ENCODE measurements at regions not wholly inside any gene's neighbourhood (a gene's known extent, or its start where the extent isn't known, plus 50 kb on each side); places are given as distances from the start of the nearest gene placed in this dataset.
"Not testable (repeated sequence)": the region's sequence is repeated elsewhere in the genome, so short reads cannot be mapped to it uniquely, and the experiment has no call there.

DNA sequence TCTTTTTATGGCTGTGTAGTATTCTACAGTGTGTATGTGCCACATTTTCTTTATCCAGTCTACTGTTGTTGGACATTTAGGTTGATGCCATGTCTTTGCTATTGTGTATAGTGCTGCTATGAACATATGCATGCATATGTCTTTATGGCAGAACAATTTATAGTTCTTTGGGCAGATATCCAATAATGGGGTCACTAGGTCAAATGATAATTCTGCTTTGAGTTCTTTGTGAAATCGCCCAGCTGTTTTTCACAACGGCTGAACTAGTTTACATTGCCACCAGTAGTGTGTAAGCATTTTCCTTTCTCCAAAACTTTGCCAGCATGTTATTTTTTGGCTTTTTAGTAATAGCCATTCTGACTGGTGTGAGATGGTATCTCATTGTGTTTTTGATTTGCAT lies 214.8 kb upstream of the TMEM229A start:
- peaks cover 0 to 6% (median 0%) of the 10 kb centered on the region in 6 donors for H3K9me3 Mint-ChIP-seq
- H3K4me1 Mint-ChIP-seq: no peaks in the 10 kb centered on the region
- DNase-seq: no peak
- no peaks in the 10 kb centered on the region for H3K36me3 Mint-ChIP-seq
- no peak overlapping the region for H3K27ac Mint-ChIP-seq
- no peak overlapping the region for H3K4me3 Mint-ChIP-seq
- H3K27me3 Mint-ChIP-seq (ENCODE audit: low read depth in 3 of 3): no peaks in the 10 kb centered on the region

DNA sequence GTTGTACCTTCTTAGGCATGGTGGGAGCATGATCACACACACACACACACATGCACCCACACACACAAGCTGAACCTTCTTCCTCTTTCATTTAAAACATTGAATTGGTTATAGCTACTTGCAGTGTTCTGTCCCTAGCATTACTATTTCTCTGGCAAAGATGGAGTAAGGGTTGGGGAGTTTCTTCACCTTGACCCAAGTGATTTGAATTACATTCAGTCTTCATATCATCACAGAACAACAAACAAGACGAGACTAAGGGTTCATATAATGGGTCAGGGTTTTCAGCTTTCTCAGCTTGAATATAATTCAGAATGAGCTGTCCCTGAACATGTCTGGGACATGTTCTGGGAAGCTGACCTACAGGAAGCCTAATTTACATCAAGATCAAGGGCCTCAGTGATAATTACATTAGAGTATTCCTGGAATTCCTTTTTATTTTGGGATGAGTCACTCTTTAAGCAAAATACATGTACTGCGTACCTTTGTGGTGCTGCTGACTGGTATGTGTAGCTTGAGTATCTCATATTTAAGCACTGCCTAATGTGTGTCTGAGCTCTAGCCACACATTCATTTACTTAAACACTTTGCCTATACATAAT lies 213.5 kb upstream of the TMEM229A start:
- Mint-ChIP-seq H3K4me3 (no peak overlapping the region), H3K9me3 (peaks cover 0 to 6% (median 0%) of the 10 kb centered on the region in 6 donors), H3K27ac (no peak overlapping the region), H3K4me1 (no peaks in the 10 kb centered on the region), H3K36me3 (no peaks in the 10 kb centered on the region), H3K27me3 (ENCODE audit: low read depth in 3 of 3) (peaks cover 0 to 3% (median 0%) of the 10 kb centered on the region in 3 donors)
- DNase-seq: no peak

DNA sequence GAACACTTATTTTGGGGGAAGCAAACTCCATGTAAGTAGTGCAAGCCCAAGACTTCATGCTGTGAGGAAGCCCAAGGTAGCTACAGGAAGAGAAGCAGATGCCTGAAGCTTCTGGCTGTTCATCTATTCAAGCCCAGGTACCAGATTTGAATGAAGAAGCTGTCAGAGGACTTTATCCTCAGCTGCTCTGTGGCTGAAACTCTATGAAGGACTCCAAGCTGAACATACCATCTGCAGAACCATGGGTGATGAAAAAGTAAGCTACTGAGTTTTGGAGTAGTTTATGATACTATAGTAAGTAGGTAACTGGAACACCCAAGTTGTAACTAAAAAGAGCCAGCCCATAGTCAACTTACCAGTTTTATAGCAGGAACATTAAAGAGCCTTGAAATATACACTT lies 211.6 kb upstream of the TMEM229A start:
- H3K4me3 Mint-ChIP-seq; H3K36me3 Mint-ChIP-seq; H3K27ac Mint-ChIP-seq; H3K27me3 Mint-ChIP-seq (ENCODE audit: low read depth in 3 of 3); DNase-seq; H3K4me1 Mint-ChIP-seq; H3K9me3 Mint-ChIP-seq: not testable (repeated sequence)

DNA sequence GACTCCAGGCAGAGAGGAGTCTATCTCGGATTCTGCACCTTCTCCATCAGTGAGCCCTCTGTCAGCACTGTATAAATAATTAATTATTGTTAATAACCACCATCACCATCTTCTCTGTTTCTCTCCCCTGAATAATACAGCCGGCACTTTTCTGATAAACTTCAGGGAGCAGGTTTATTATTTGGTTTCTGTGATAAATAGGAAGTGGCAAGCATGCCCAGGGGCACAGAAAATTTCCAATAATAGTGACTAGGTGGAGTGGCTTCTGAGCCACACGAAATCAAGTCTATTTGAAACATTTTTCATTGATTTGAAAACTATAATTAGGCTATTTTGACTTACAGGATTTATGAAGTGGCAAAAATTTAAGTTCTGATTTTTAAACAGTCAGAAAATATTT lies 186.8 kb upstream of the TMEM229A start:
- peaks cover 5 to 44% (median 15%) of the 10 kb centered on the region in 6 donors for H3K9me3 Mint-ChIP-seq
- H3K27me3 Mint-ChIP-seq (ENCODE audit: low read depth in 3 of 3): peaks cover 0 to 2% (median 1%) of the 10 kb centered on the region in 3 donors
- H3K36me3 Mint-ChIP-seq: no peaks in the 10 kb centered on the region
- H3K27ac Mint-ChIP-seq: no peak overlapping the region
- DNase-seq: no peak
- no peaks in the 10 kb centered on the region for H3K4me1 Mint-ChIP-seq
- H3K4me3 Mint-ChIP-seq: no peak overlapping the region

DNA sequence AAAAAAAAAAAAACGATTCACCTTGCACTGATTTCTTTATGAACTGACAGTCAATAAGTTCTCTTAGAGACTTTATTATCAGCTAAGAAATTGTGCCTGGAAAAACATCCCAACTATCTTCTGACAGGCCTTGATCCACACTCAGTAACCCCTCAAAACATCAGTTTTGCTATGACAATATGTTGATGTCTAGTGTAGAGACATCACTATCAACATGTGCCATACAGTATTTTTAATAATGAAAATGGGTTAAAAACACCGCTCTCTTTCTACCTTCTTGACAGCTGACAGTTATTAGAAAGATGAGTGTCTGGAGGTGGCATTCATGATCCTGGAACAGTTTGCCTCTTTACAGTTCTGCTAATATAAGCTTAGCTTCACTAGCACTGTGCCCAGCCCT lies 175.8 kb upstream of the TMEM229A start:
- H3K27ac Mint-ChIP-seq: no peak overlapping the region
- no peak for DNase-seq
- no peak overlapping the region for H3K4me3 Mint-ChIP-seq
- peaks cover 2 to 26% (median 7%) of the 10 kb centered on the region in 6 donors for H3K9me3 Mint-ChIP-seq
- H3K4me1 Mint-ChIP-seq: no peaks in the 10 kb centered on the region
- no peaks in the 10 kb centered on the region for H3K36me3 Mint-ChIP-seq
- peaks cover 0 to 2% (median 0%) of the 10 kb centered on the region in 3 donors for H3K27me3 Mint-ChIP-seq (ENCODE audit: low read depth in 3 of 3)

DNA sequence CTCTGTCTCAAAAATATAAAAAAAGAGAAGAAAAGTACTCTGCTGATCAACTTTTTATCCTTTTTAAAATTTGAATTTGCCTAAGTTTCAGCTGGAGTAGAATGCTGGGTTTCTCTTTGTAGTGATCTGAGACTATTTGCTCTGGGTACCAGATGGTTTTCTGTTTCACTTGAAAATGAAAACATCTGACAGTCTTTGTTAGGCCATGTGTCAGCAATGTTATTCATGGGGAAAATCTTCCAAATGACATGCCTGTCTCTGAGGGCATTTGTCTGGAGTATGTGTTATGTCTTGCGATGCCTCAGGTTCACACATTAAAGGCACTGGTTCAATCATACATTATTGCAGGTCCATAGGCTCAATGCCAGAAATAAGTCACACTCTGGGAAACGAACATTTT lies 175.3 kb upstream of the TMEM229A start:
- H3K4me3 Mint-ChIP-seq: no peak overlapping the region
- no peaks in the 10 kb centered on the region for H3K4me1 Mint-ChIP-seq
- H3K27me3 Mint-ChIP-seq (ENCODE audit: low read depth in 3 of 3): peaks cover 0 to 2% (median 0%) of the 10 kb centered on the region in 3 donors
- DNase-seq: no peak
- H3K27ac Mint-ChIP-seq: no peak overlapping the region
- no peaks in the 10 kb centered on the region for H3K36me3 Mint-ChIP-seq
- peaks cover 2 to 29% (median 7%) of the 10 kb centered on the region in 6 donors for H3K9me3 Mint-ChIP-seq

DNA sequence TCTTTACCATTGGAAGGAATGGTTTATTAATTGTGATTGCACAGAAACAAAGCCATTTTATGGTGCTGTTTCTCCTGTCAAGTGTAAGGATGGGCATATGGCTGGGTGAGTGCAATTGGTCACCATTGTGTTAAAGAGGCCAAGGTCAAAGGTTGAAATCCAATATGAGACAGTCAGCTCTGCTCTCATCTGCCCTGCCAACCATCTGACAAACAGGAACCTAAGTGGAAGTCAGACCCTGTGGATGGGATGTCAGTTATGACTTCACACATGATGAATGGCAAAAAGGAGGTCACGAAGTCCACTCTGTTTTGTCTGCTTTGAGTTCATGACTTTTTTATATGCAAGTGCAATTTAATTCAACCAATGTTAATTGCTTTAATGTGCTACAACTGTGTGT lies 172.7 kb upstream of the TMEM229A start:
- no peak overlapping the region for H3K4me3 Mint-ChIP-seq
- peaks cover 0 to 36% (median 5%) of the 10 kb centered on the region in 6 donors for H3K9me3 Mint-ChIP-seq
- peaks cover 0 to under 1% (median 0%) of the 10 kb centered on the region in 3 donors for H3K27me3 Mint-ChIP-seq (ENCODE audit: low read depth in 3 of 3)
- H3K27ac Mint-ChIP-seq: no peak overlapping the region
- peaks cover 0 to under 1% (median 0%) of the 10 kb centered on the region in 3 donors for H3K36me3 Mint-ChIP-seq
- no peak for DNase-seq
- no peaks in the 10 kb centered on the region for H3K4me1 Mint-ChIP-seq

DNA sequence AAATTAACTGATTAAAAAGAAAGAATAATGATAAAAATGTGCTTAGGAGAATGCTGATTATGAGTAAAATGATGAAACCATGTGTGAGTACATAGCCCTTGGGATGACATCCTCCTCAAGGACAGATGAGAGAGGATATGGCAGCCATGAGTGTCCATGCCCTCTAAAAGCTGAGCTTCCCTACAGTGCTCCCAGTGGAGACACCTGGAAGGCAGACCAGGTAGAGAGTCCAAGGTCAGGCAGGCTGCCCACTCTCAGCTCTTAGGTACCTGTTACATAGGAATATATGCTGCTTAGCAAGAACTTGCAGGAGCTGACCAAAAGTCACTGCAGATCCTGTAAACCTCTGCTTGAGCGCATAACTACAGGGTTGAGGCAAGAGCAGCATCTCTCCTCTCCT lies 169.7 kb upstream of the TMEM229A start:
- Mint-ChIP-seq H3K4me1 (no peaks in the 10 kb centered on the region), H3K27ac (no peak overlapping the region), H3K27me3 (ENCODE audit: low read depth in 3 of 3) (peaks cover 0 to 2% (median 0%) of the 10 kb centered on the region in 3 donors), H3K4me3 (no peak overlapping the region), H3K36me3 (peaks cover 0 to 4% (median 0%) of the 10 kb centered on the region in 3 donors), H3K9me3 (peaks cover 0 to 30% (median 10%) of the 10 kb centered on the region in 6 donors)
- DNase-seq: no peak

DNA sequence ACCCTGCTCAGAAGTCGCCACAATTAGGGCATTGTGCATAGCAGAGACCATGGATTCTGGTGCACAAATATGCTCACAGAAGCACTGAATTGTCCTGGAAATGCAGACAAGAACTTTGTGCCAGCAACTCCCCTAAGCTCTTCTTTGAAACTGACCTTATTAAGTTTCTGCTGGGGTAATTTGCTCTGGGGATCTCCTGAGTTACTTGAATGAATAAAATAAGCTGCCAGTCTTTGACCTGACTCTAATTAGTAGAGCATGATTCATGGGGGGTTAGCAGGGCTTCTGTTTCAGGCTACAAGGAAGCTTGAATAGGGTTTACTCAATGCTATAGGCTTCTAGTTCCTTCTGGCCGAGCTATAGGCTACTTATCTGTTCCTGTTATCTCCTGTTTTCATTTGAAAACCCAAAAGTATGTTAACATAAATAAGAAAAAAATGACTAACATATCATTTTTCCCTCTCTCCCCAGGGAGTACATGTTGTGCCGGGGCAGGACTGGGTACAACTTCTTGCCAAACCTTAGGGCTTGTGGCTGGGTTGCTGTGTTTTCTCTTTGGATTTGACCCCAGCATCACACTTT lies 169.0 kb upstream of the TMEM229A start:
- peaks cover 0 to 30% (median 13%) of the 10 kb centered on the region in 6 donors for H3K9me3 Mint-ChIP-seq
- H3K27ac Mint-ChIP-seq: no peak overlapping the region
- peaks cover 0 to 2% (median 0%) of the 10 kb centered on the region in 3 donors for H3K27me3 Mint-ChIP-seq (ENCODE audit: low read depth in 3 of 3)
- no peaks in the 10 kb centered on the region for H3K4me1 Mint-ChIP-seq
- H3K36me3 Mint-ChIP-seq: peaks cover 0 to 4% (median 0%) of the 10 kb centered on the region in 3 donors
- no peak overlapping the region for H3K4me3 Mint-ChIP-seq
- no peak for DNase-seq

DNA sequence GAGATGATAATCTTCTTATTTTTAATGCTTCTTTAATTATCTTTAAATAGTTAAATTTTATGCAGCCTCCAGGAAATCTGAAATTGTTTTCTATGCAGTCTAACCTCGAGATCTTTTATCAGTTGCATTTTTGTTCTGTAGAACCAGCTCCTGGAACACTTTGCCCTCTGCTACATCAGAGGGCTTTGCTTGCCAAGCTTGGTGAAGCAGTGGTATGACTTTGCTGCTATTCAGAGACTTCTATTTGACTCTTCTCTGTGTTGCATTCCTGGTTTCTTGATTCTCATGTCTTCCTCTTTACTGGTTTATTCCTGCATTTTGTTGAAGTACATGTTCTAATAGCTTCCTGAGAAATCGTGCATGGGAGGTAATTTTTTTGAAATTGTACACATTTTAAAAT lies 163.7 kb upstream of the TMEM229A start:
- H3K36me3 Mint-ChIP-seq: peaks cover 0 to 4% (median 0%) of the 10 kb centered on the region in 3 donors
- peaks cover 1 to 33% (median 15%) of the 10 kb centered on the region in 6 donors for H3K9me3 Mint-ChIP-seq
- no peak overlapping the region for H3K27ac Mint-ChIP-seq
- peaks cover 0 to 2% (median 0%) of the 10 kb centered on the region in 3 donors for H3K27me3 Mint-ChIP-seq (ENCODE audit: low read depth in 3 of 3)
- H3K4me1 Mint-ChIP-seq: no peaks in the 10 kb centered on the region
- DNase-seq: no peak
- no peak overlapping the region for H3K4me3 Mint-ChIP-seq

DNA sequence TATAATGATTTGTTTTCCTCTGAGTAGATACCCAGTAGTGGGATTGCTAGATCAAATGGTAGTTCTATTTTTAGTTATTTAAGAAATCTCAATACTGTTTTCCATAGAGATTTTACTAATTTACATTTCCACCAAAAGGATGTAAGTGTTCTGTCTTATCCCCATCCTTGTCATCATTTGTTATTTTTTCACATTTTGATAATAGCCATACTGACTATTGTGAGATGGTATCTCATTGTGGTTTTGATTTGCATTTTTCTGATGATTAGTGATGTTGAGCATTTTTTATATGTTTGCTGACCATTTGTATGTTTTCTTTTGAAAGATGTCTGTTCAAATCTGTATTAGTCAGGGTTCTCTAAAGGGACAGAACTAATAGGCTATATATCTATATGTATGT lies 160.0 kb upstream of the TMEM229A start:
- H3K27ac Mint-ChIP-seq: no peak overlapping the region
- DNase-seq: no peak
- peaks cover 5 to 26% (median 8%) of the 10 kb centered on the region in 6 donors for H3K9me3 Mint-ChIP-seq

DNA sequence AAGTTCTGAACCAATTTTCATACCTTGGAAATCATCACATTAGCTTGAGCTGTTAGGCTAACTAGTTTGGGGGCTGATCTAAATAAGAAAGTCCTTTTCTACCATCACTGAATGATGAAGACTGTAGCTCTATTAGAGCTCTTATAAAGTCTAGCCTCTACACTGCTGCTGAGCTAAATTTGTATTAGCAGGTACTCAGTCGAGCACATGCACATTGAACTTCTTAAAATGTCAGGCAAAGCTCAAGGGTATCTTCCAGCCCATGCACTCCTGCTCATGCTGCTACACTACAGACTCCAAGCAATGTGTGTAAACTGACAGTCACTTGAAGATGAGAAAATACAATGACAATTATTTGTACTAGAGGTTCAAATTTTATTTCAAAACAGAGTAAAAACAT lies 158.8 kb upstream of the TMEM229A start:
- Mint-ChIP-seq H3K4me3 (no peak overlapping the region), H3K27ac (no peak overlapping the region), H3K27me3 (ENCODE audit: low read depth in 3 of 3) (no peaks in the 10 kb centered on the region), H3K36me3 (no peaks in the 10 kb centered on the region), H3K4me1 (no peaks in the 10 kb centered on the region), H3K9me3 (peaks cover 4 to 29% (median 6%) of the 10 kb centered on the region in 6 donors)
- DNase-seq: no peak

More for the DNA sequence above, 160.0 kb upstream of the TMEM229A start:
- H3K36me3 Mint-ChIP-seq: no peaks in the 10 kb centered on the region
- H3K4me1 Mint-ChIP-seq: no peaks in the 10 kb centered on the region
- H3K27me3 Mint-ChIP-seq (ENCODE audit: low read depth in 3 of 3): no peaks in the 10 kb centered on the region
- no peak overlapping the region for H3K4me3 Mint-ChIP-seq

DNA sequence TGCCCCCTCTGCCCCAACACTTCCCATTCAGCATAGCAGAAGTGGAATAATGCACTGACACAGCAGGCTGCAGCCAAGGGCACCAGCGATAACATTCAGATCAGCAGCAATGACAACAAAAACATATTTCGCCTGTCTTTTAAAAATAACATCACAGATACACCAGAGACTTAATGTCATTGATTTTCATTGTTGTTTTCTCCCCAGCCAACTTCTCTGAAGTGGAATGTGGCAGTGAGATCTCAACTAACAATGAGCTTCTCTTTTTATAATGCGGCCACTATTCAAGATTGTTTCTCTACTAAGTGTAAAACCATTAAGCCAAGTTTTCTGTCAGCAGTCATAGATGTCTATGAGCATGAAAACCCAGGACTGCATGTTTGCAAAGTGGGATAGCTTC lies 158.2 kb upstream of the TMEM229A start:
- Mint-ChIP-seq H3K4me3 (no peak overlapping the region), H3K4me1 (no peaks in the 10 kb centered on the region), H3K27ac (no peak overlapping the region), H3K36me3 (no peaks in the 10 kb centered on the region), H3K27me3 (ENCODE audit: low read depth in 3 of 3) (peaks cover 0 to under 1% (median 0%) of the 10 kb centered on the region in 3 donors), H3K9me3 (peaks cover 2 to 28% (median 6%) of the 10 kb centered on the region in 6 donors)
- DNase-seq: no peak

DNA sequence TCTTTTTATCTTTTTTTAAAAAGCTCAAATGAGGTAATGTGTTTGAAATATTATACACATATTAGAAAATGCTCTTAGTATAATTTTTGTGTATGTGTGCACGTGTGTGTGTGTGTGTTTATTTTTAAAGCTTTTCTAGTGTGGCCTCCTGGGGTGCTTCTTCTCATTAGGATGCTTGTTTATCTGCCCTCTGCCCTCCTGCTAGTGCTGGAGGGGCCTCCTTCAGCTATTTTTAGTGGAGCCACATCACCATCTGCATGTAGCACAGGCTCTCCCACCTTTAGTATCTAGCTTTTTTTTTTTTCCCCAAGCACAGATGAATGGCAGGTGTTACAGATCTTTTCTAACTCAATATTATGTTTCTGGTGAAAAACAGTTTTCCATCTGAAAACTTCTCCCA lies 155.7 kb upstream of the TMEM229A start:
- no peaks in the 10 kb centered on the region for H3K36me3 Mint-ChIP-seq
- H3K4me3 Mint-ChIP-seq: no peak overlapping the region
- H3K9me3 Mint-ChIP-seq: peaks cover 2 to 22% (median 7%) of the 10 kb centered on the region in 6 donors
- no peak for DNase-seq
- H3K4me1 Mint-ChIP-seq: no peaks in the 10 kb centered on the region
- no peak overlapping the region for H3K27ac Mint-ChIP-seq
- H3K27me3 Mint-ChIP-seq (ENCODE audit: low read depth in 3 of 3): peaks cover 0 to 2% (median 0%) of the 10 kb centered on the region in 3 donors

DNA sequence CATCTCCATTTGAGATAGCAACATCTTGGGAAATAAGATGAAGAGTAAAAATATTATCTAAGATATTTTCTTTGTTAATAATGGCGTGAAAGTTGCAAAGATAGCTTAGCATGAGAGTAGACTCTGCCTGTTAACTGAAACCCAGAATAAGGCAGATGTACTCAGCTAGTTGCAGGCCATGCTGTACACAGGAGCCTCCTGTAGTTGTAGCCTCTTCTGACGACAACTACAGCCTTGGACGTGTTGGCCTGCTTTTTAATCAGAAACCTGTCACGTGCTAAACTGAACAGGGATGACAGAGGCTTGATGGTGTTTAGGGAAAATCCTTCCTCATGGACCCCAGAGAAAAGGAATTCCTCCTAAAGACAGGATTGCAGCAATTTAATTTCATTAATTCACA lies 155.1 kb upstream of the TMEM229A start:
- Mint-ChIP-seq H3K9me3 (peaks cover 2 to 21% (median 7%) of the 10 kb centered on the region in 6 donors), H3K27me3 (ENCODE audit: low read depth in 3 of 3) (peaks cover 0 to 2% (median 0%) of the 10 kb centered on the region in 3 donors), H3K4me1 (no peaks in the 10 kb centered on the region), H3K4me3 (no peak overlapping the region), H3K36me3 (no peaks in the 10 kb centered on the region), H3K27ac (no peak overlapping the region)
- DNase-seq: no peak
